ENCODE measurements at regions not wholly inside any gene's neighbourhood (a gene's known extent, or its start where the extent isn't known, plus 50 kb on each side); places are given as distances from the start of the nearest gene placed in this dataset.

GRCh38 chr5:82614706-82615105, 336.6 kb upstream of the RPS23 start:
- Histone ChIP-seq H3K9me3 (no peaks in the 10 kb centered on the region), H3K36me3 (no peaks in the 10 kb centered on the region), H3K4me1 (no peaks in the 10 kb centered on the region), H3K27me3 (no peaks in the 10 kb centered on the region), H3K4me3 (ENCODE audit: low read depth, low read length) (no peak overlapping the region)
- no peak for TF ChIP-seq CTCF (IDR thresholded peaks at IDR 0.05; ENCODE audit: low read depth, low read length)
- no peak for DNase-seq

- H3K27me3 ChIP-seq = no peaks in the 10 kb centered on the region
- TF ChIP-seq CTCF (IDR thresholded peaks at IDR 0.05; ENCODE audit: low read depth, low read length) = no peak
- no peak overlapping the region for H3K4me3 ChIP-seq (ENCODE audit: low read depth, low read length)
- no peaks in the 10 kb centered on the region for H3K4me1 ChIP-seq
- DNase-seq = no peak
- H3K9me3 ChIP-seq = no peaks in the 10 kb centered on the region; the same call in 1 of the 2 replicates
- H3K36me3 ChIP-seq = no peaks in the 10 kb centered on the region
Measured at GRCh38 chr5:82613891-82614290, 335.7 kb upstream of the RPS23 start.

- no peak for DNase-seq
- H3K9me3 ChIP-seq = no peaks in the 10 kb centered on the region; the same call in 1 of the 2 replicates
- H3K4me1 ChIP-seq = no peaks in the 10 kb centered on the region
- H3K36me3 ChIP-seq = no peaks in the 10 kb centered on the region
- H3K4me3 ChIP-seq (ENCODE audit: low read depth, low read length) = no peak overlapping the region
- H3K27me3 ChIP-seq = no peaks in the 10 kb centered on the region
- TF ChIP-seq CTCF (IDR thresholded peaks at IDR 0.05; ENCODE audit: low read depth, low read length) = no peak
Measured at GRCh38 chr5:82610686-82611085, 332.5 kb upstream of the RPS23 start.

GRCh38 chr5:82605441-82605973, 327.4 kb upstream of the RPS23 start:
- DNase-seq = no peak
- Histone ChIP-seq H3K9me3 (no peaks in the 10 kb centered on the region; the same call in 1 of the 2 replicates), H3K4me3 (ENCODE audit: low read depth, low read length) (no peak overlapping the region), H3K36me3 (no peaks in the 10 kb centered on the region), H3K4me1 (no peaks in the 10 kb centered on the region), H3K27me3 (no peaks in the 10 kb centered on the region)
- no peak for TF ChIP-seq CTCF (IDR thresholded peaks at IDR 0.05; ENCODE audit: low read depth, low read length)

- Histone ChIP-seq H3K27me3 (no peaks in the 10 kb centered on the region), H3K4me1 (no peaks in the 10 kb centered on the region)
Measured at GRCh38 chr5:82603033-82603987, 325.2 kb upstream of the RPS23 start.

More at GRCh38 chr5:82603033-82603987, 325.2 kb upstream of the RPS23 start:
- H3K9me3 ChIP-seq = no peaks in the 10 kb centered on the region
- DNase-seq = no peak
- H3K36me3 ChIP-seq = no peaks in the 10 kb centered on the region
- TF ChIP-seq CTCF (IDR thresholded peaks at IDR 0.05; ENCODE audit: low read depth, low read length) = no peak
- no peak overlapping the region for H3K4me3 ChIP-seq (ENCODE audit: low read depth, low read length)

All from BE2C (cell line).